Suprapubic skin (tissue), 4 donors: ENCODE measurements at regions not wholly inside any gene's neighbourhood (a gene's known extent, or its start where the extent isn't known, plus 50 kb on each side); places are given as distances from the start of the nearest gene placed in this dataset.

Experiments
- EP300 ChIP-seq: sonication (generic); formaldehyde crosslinking; IDR thresholded peaks from one replicate; pipeline ENCODE4 v1.6.1; 2017; ENCODE audit warnings: antibody characterized with exemption
- POLR2A ChIP-seq, 2 donors: fragments of 450-650 bp; IDR thresholded peaks; one replicate each; pipeline ENCODE4 v1.6.1; 2017; ENCODE audit warnings: antibody characterized with exemption in 2 of 2, mild to moderate bottlenecking in 2 of 2, moderate library complexity in 2 of 2
- POLR2AphosphoS5 ChIP-seq, 3 donors: sonication (generic); formaldehyde crosslinking; IDR thresholded peaks; one replicate each; pipeline ENCODE4 v1.6.1; 2017; ENCODE audit warnings: antibody characterized with exemption in 3 of 3
- TF ChIP-seq, protein P1 (sequence below), 2 donors: fragments of 200-600 bp in 1 of 2; fragments of 450-650 bp in 1 of 2; sonication (generic) in 1 of 2; IDR thresholded peaks; one replicate each; pipeline ENCODE4 v1.5.1; 2016 to 2019; ENCODE audit warnings: antibody characterized with exemption in 2 of 2, mild to moderate bottlenecking in 1 of 2, moderate library complexity in 1 of 2

GRCh38 chr14:51455041-51455835 lies 196.5 kb upstream of the FRMD6 start:
- TF ChIP-seq POLR2AphosphoS5 (IDR thresholded peaks at IDR 0.05) (no peak), EP300 (no peak), POLR2A (IDR thresholded peaks at IDR 0.05) (no peak)
- TF ChIP-seq, protein P1, sequence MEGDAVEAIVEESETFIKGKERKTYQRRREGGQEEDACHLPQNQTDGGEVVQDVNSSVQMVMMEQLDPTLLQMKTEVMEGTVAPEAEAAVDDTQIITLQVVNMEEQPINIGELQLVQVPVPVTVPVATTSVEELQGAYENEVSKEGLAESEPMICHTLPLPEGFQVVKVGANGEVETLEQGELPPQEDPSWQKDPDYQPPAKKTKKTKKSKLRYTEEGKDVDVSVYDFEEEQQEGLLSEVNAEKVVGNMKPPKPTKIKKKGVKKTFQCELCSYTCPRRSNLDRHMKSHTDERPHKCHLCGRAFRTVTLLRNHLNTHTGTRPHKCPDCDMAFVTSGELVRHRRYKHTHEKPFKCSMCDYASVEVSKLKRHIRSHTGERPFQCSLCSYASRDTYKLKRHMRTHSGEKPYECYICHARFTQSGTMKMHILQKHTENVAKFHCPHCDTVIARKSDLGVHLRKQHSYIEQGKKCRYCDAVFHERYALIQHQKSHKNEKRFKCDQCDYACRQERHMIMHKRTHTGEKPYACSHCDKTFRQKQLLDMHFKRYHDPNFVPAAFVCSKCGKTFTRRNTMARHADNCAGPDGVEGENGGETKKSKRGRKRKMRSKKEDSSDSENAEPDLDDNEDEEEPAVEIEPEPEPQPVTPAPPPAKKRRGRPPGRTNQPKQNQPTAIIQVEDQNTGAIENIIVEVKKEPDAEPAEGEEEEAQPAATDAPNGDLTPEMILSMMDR (IDR thresholded peaks at IDR 0.05) = no peak
